PC-3 (cell line): ENCODE measurements at regions not wholly inside any gene's neighbourhood (a gene's known extent, or its start where the extent isn't known, plus 50 kb on each side); places are given as distances from the start of the nearest gene placed in this dataset.

Source experiments
- ATAC-seq: fragments of 200-7000 bp; cut with Tn5 transposase; 2 replicates; pipeline ENCODE4 v1.9.1; 2020; ENCODE audit warnings: mild to moderate bottlenecking, moderate library complexity
- BruUV-seq: library from RNA; stranded (reverse); fragments of 400-500 nt; replicated peaks from 2 replicates; lab custom pipeline; 2021; lab: Mats Ljungman, UMichigan
- CTCF ChIA-PET: fragments of 300-600 bp; sonication (Branson Sonifier 250); formaldehyde crosslinking; loops from one replicate; lab custom pipeline; 2022; ENCODE audit warnings: antibody characterized with exemption; lab: Charles Lee
- POLR2A ChIA-PET: fragments of 300-600 bp; sonication (Branson Sonifier 250); formaldehyde crosslinking; loops from one replicate; lab custom pipeline; 2022; ENCODE audit warnings: antibody characterized with exemption; ENCODE audit not compliant: unreplicated experiment; lab: Charles Lee
- DNase-seq: peaks from one replicate; pipeline ENCODE4 v3.0.0-alpha.2; 2015
- H2AFZ ChIP-seq: fragments of 300-600 bp; sonication (generic); 2 replicates; pipeline ENCODE4 v1.6.0; 2016; ENCODE audit warnings: antibody characterized with exemption, low read length
- H3F3A ChIP-seq: fragments of 300-600 bp; sonication (generic); one replicate; pipeline ENCODE4 v1.6.0; 2017; ENCODE audit warnings: antibody characterized with exemption, low read length, control low read depth, mild to moderate bottlenecking; ENCODE audit not compliant: unreplicated experiment
- H3K27ac ChIP-seq: fragments of 300-600 bp; sonication (generic); 2 replicates; pipeline ENCODE4 v1.5.1; 2016; ENCODE audit warnings: mild to moderate bottlenecking, low read length
- H3K27me3 ChIP-seq: fragments of 300-600 bp; sonication (generic); 2 replicates; pipeline ENCODE4 v1.6.1; 2016; ENCODE audit warnings: low read length, mixed read lengths
- H3K36me3 ChIP-seq: fragments of 300-600 bp; sonication (generic); 2 replicates; pipeline ENCODE4 v1.6.1; 2016; ENCODE audit warnings: low read depth, mixed run types, low read length, mixed read lengths
- H3K4me1 ChIP-seq: fragments of 300-600 bp; sonication (generic); 2 replicates; pipeline ENCODE4 v1.5.1; 2016; ENCODE audit warnings: low read length; ENCODE audit not compliant: insufficient read depth
- H3K4me2 ChIP-seq: fragments of 300-600 bp; sonication (generic); 2 replicates; pipeline ENCODE4 v1.6.0; 2016; ENCODE audit warnings: low read length
- H3K4me3 ChIP-seq: fragments of 300-600 bp; sonication (generic); 2 replicates; pipeline ENCODE4 v1.5.1; 2016; ENCODE audit warnings: mild to moderate bottlenecking, low read length, mixed read lengths
- H3K79me2 ChIP-seq: fragments of 300-600 bp; sonication (generic); 2 replicates; pipeline ENCODE4 v1.6.1; 2017; ENCODE audit warnings: low read length, mixed read lengths
- H3K9ac ChIP-seq: fragments of 300-600 bp; sonication (generic); 2 replicates; pipeline ENCODE4 v1.6.0; 2016; ENCODE audit warnings: mild to moderate bottlenecking, low read length
- H3K9me2 ChIP-seq: fragments of 300-600 bp; sonication (generic); replicated peaks from 2 replicates; pipeline ENCODE4 v1.6.1; 2016; ENCODE audit warnings: mixed run types, low read length, mixed read lengths
- H3K9me3 ChIP-seq: fragments of 300-600 bp; sonication (generic); 2 replicates; pipeline ENCODE4 v1.6.1; 2016; ENCODE audit warnings: low read length, mixed read lengths
- H4K20me1 ChIP-seq: fragments of 300-600 bp; sonication (generic); 2 replicates; pipeline ENCODE4 v1.6.1; 2016; ENCODE audit warnings: low read length, mixed read lengths
- EZH2 ChIP-seq: fragments of 300-600 bp; sonication (generic); IDR thresholded peaks from one replicate; pipeline ENCODE4 v1.6.1; 2017; ENCODE audit warnings: antibody characterized with exemption, mild to moderate bottlenecking, low read length; ENCODE audit not compliant: unreplicated experiment
- EZH2phosphoT487 ChIP-seq: fragments of 300-600 bp; sonication (generic); IDR thresholded peaks from 2 replicates; pipeline ENCODE4 v1.6.1; 2018; ENCODE audit warnings: mild to moderate bottlenecking, antibody characterized with exemption, low read length, borderline replicate concordance
- intact Hi-C: fragments of 100-400 bp; cut with micrococcal nuclease; formaldehyde crosslinking; loops from 2 replicates; pipeline ENCODE4 v1.9.0; 2023
- TF ChIP-seq, protein P1 (sequence below): fragments of 300-600 bp; sonication (generic); conservative IDR thresholded peaks from 2 replicates; pipeline ENCODE4 v1.5.1; 2017; ENCODE audit warnings: antibody characterized with exemption, low read depth, mild to moderate bottlenecking, low read length

DNA sequence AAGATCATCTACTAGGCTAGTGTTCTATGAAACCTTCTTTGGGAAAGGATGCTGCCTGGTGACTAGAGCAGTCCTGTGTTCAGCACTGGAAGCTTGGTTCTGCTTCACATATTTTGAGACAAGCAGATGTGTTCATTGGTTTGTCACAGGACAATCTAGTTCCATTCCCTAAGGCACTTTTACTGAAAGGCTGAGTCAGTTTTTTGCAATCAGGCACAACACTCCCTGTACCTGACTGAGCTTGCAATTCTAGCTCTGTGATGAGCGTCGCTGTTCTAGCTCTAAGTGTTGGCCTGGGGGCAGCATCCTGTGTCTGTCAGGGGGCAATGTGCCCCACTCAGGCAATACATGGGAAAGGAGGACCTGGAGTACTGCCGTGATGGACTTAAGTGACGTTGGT, 144.4 kb downstream of the CAND1 start:
- DNase-seq (peak; percentile 67), ATAC-seq (peak; percentile 50; the same call in 1 of the 2 replicates)
- Histone ChIP-seq H3K4me2 (no peak overlapping the region), H3K79me2 (no peaks in the 10 kb centered on the region), H3K4me3 (no peak overlapping the region), H3K27ac (no peak overlapping the region), H3K9ac (no peak overlapping the region), H3K27me3 (no peaks in the 10 kb centered on the region), H3K36me3 (no peaks in the 10 kb centered on the region), H3K9me3 (no peaks in the 10 kb centered on the region), H3F3A (no peaks in the 10 kb centered on the region), H3K4me1 (peaks cover 10% of the 10 kb centered on the region), H2AFZ (no peak overlapping the region), H3K9me2 (no peaks in the 10 kb centered on the region), H4K20me1 (no peaks in the 10 kb centered on the region)
- BruUV-seq: no TSS peak
- TF ChIP-seq EZH2 (no peak), EZH2phosphoT487 (no peak)
- TF ChIP-seq, protein P1, sequence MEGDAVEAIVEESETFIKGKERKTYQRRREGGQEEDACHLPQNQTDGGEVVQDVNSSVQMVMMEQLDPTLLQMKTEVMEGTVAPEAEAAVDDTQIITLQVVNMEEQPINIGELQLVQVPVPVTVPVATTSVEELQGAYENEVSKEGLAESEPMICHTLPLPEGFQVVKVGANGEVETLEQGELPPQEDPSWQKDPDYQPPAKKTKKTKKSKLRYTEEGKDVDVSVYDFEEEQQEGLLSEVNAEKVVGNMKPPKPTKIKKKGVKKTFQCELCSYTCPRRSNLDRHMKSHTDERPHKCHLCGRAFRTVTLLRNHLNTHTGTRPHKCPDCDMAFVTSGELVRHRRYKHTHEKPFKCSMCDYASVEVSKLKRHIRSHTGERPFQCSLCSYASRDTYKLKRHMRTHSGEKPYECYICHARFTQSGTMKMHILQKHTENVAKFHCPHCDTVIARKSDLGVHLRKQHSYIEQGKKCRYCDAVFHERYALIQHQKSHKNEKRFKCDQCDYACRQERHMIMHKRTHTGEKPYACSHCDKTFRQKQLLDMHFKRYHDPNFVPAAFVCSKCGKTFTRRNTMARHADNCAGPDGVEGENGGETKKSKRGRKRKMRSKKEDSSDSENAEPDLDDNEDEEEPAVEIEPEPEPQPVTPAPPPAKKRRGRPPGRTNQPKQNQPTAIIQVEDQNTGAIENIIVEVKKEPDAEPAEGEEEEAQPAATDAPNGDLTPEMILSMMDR: no peak
- intact Hi-C loops: no loop called here
- POLR2A ChIA-PET: no interaction called here
- CTCF ChIA-PET: no interaction called here

DNA sequence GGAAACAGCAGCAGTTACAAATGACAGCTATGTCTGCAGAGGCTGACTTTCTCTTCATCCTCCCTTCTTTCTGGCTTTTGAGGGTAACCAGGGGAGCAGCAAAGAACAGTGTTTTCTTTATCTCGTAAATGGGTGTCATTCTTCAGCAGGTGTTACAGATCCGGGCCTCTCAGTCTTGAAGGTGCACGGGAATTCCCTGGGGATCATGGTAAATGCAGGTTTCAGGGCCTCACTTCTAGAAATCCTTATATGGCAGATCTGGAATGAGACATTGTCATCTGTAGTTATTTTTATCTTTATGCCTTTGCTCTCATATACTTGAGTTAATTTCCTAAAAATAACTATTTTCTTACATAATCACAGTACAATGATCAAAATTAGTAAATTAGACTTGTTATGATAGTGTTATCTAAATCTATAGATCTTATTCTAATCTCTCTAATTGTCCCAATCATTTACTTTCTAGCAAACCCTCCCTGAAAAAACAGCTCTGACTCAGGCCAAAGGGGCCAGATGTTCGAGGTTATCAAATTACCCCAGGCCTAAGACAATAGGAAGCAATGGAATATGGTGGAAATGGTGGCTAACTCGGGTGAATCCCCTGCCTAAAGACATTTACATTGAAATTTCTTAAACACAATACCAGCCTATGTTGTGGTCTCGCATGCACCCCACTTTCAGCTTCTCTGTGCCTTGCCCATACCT, 145.0 kb downstream of the CAND1 start:
- TF ChIP-seq EZH2phosphoT487 (no peak), EZH2 (no peak)
- TF ChIP-seq, protein P1: no peak
- no peaks in the 10 kb centered on the region for H4K20me1 ChIP-seq
- peaks cover 10% of the 10 kb centered on the region for H3K4me1 ChIP-seq
- no peaks in the 10 kb centered on the region for H3K36me3 ChIP-seq
- H3K9me2 ChIP-seq: no peaks in the 10 kb centered on the region
- POLR2A ChIA-PET: interaction anchor here (0.7 kb wide), 1 partner anchor 403 kb away, joined by 4 read pairs; no protein-coding TSS in a partner anchor
- H3F3A ChIP-seq: no peaks in the 10 kb centered on the region
- BruUV-seq: no TSS peak
- H3K4me3 ChIP-seq: no peak overlapping the region
- ATAC-seq: no peak
- no peak for DNase-seq
- no peak overlapping the region for H3K9ac ChIP-seq
- no peak overlapping the region for H3K27ac ChIP-seq
- no peak overlapping the region for H2AFZ ChIP-seq
- no peaks in the 10 kb centered on the region for H3K9me3 ChIP-seq
- no peaks in the 10 kb centered on the region for H3K79me2 ChIP-seq
- CTCF ChIA-PET: interaction anchor here (0.7 kb wide), 1 partner anchor 58 kb away, joined by 3 read pairs; no protein-coding TSS in a partner anchor
- intact Hi-C loops: no loop called here
- no peaks in the 10 kb centered on the region for H3K27me3 ChIP-seq
- H3K4me2 ChIP-seq: no peak overlapping the region

DNA sequence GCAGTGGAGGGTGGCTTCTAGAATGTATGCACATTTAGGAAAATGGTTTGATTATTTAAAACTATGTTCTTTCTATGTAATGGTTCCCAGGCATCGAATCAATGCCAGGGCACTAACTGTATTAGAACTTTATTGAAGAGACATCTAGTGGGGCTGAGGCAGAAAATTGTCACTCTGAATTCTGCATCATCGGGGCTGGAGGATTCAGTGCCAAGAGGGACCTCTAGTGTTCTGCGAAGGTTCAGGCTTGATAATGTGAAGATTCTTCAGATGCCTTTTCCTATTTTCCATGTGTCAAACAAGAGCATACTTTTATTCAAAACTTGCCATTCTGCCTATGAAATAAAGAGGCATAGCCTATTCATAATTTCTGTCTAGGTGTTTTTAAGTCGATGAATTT, 146.3 kb downstream of the CAND1 start:
- ChIA-PET CTCF (no interaction called here), POLR2A (no interaction called here)
- no peaks in the 10 kb centered on the region for H3K27me3 ChIP-seq
- no peak overlapping the region for H3K4me2 ChIP-seq
- no peaks in the 10 kb centered on the region for H4K20me1 ChIP-seq
- DNase-seq (peak; percentile 55), ATAC-seq (peak; percentile 62)
- no peaks in the 10 kb centered on the region for H3K79me2 ChIP-seq
- H3K36me3 ChIP-seq: no peaks in the 10 kb centered on the region
- no peaks in the 10 kb centered on the region for H3K9me2 ChIP-seq
- no peak for TF ChIP-seq EZH2phosphoT487
- TF ChIP-seq, protein P1: peak; percentile 70
- H3K4me3 ChIP-seq: no peak overlapping the region
- no peak overlapping the region for H2AFZ ChIP-seq
- H3F3A ChIP-seq: no peaks in the 10 kb centered on the region
- no TSS peak for BruUV-seq
- no peak overlapping the region for H3K9ac ChIP-seq
- H3K27ac ChIP-seq: no peak overlapping the region
- intact Hi-C loops: loop anchor here (1.0 kb wide), 1 partner anchor 60 kb away; no protein-coding TSS in a partner anchor
- H3K4me1 ChIP-seq: peaks cover 10% of the 10 kb centered on the region
- H3K9me3 ChIP-seq: no peaks in the 10 kb centered on the region
